HG03521 (cell line): ENCODE measurements at regions not wholly inside any gene's neighbourhood (a gene's known extent, or its start where the extent isn't known, plus 50 kb on each side); places are given as distances from the start of the nearest gene placed in this dataset.
A peak's percentile ranks its signal among the peaks of the same experiment; 100 is the strongest.

Experiments
- ATAC-seq: cut with Tn5 transposase; IDR thresholded peaks from one replicate; pipeline ENCODE4 v1.9.1; 2021; ENCODE audit warnings: mild to moderate bottlenecking, moderate library complexity; ENCODE audit not compliant: unreplicated experiment

DNA sequence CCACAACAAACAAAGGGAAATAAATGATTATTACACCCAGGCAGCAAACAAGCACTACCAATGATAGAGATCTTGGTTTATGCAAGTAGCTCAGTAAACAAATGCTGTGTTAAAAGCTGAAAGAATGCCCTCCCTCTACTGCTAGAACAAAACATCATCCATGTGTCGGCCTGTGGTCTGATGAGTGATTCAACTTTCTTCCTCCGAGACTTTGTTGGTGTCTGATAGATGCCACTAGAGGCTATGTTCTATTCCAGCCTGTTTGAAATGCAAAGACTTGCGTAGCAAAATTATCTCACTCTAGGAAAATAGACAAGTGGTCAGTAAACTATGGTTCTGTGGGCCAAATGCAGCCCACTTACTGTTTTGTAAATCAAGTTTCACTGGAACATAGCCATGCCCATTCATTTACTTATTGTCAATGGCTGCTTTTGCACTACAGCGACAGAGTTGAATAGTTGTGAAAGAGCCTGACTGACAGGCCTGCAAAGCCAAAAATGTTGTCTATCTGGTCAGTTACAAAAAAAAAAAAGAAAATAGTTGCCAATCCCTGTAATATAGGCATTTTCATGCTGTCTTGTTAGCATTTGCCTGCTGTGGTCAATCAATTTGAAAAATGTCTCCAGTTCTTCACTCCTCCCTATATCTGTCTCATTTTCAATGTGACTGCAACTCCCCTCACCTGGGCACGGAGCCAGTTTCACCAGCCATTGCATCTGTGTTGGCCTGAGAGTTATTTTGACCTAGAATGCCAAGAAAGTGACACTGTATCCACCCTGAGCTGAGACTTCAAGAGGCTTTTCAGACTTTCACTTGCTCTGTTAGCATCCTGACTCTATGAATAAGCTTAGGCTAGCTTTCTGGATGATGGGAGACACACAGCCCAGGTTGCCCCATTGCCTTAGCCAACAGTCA lies 544.6 kb upstream of the BTBD3 start:
- no peak for ATAC-seq

DNA sequence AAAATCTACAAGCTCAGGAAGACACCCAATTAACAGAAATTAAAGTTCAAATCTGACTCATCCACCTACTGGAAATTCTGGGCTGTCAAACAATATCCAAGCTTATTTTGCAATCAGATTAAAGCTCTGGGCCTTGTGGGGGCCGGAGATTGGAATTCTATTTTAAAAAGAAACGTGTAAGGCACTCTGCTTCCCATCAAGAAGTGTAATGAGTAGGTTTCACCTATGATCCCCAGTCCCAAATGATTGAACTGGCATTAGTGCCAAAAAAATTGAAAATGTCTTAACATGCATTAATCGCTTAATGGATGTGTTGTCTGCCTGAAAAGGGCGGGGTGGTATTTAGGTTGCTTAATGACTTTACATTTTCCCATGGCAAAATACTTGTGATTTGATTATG lies 542.4 kb upstream of the BTBD3 start:
- ATAC-seq: no peak

DNA sequence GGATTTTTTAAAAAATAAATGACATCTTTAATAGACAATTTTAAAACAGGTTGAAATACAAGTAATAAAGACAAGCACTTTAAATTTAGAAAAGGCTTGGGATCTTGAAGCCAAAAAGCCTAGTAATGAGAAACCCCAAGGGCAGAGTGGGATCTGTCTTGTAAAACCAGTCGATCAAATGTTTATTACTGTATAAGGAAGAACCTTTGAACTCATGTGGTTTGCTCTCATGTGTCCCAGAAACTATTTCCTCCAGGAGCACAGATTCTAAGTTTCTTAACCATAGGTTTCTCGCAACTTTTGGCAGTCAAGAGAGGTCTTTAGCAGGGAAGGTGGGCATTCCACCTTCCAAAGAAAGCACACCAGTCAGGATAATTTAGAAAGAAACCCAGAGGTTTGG lies 541.7 kb upstream of the BTBD3 start:
- no peak for ATAC-seq

DNA sequence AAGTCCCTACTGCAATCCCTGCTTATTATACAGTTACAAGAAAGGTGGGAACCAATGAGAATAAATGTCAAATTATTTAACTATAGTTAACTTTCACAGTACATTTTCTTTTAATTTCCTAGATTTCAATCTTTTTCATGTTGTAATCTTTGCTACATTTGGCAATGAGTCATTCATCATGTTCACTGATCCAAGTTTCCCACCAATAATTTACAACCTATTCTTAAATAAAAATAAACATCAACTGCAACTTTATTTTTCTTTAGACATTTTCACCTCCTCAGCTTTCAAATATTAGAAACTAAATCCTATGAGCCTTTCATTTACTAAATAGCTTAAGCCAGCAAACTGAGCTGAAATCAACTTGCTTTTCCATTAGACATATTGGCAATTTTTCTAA lies 541.3 kb upstream of the BTBD3 start:
- no peak for ATAC-seq

DNA sequence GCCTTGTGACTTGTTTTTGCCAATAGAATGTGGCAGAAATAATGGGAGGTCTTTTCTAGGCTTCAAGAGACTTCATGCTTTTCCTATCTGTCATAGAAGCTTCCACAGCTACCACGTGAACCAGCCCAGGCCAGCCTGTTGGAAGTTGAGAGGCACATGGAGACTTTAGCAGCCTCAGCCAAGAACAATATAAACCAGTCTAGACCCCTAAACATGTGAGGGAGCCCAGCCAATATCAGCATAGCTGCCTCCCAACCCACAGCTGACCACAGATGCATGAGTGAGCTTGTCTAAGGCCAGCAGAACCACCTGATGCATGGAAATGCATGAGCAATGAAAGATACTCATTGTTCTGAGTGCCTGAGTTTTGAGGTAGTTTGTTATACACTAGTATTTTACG lies 540.7 kb upstream of the BTBD3 start:
- no peak for ATAC-seq

DNA sequence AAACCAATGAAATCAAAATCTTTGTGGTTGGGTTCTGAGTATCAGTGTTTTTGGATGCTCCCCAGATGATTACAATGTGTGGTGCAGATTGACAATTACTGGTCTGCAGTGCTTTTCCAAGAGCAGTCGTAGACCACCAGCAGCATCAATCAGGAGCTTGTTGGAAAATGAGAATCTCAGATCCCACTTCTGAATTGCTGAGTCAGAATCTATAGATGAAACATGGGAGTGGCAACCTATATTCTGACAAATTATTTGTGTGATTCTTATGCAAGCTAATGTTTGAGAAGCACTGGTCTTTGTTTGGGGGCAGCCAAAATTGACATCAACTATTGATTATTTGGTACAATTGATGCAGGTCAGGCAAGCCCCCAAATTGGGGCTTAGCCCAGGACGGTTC lies 539.9 kb upstream of the BTBD3 start:
- ATAC-seq: no peak

DNA sequence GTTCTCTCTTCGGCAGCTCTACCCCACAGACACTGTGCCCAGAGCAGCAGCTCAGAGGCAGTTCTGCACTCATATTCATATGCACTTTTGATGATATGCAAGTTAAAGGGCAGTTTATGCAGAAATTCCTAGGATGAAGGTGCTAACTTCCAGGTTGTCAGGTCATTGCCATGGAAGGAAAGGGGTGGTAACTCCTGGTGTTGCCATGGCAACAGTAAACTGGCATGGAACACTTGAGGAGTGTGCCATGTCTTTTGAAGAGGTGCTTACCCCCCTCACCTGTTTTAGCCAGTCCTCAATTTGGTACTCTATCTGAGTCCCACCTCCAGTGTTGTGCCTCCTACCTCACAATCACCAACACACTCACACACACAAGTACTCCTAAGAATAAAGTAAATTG lies 539.4 kb upstream of the BTBD3 start:
- ATAC-seq: no peak

DNA sequence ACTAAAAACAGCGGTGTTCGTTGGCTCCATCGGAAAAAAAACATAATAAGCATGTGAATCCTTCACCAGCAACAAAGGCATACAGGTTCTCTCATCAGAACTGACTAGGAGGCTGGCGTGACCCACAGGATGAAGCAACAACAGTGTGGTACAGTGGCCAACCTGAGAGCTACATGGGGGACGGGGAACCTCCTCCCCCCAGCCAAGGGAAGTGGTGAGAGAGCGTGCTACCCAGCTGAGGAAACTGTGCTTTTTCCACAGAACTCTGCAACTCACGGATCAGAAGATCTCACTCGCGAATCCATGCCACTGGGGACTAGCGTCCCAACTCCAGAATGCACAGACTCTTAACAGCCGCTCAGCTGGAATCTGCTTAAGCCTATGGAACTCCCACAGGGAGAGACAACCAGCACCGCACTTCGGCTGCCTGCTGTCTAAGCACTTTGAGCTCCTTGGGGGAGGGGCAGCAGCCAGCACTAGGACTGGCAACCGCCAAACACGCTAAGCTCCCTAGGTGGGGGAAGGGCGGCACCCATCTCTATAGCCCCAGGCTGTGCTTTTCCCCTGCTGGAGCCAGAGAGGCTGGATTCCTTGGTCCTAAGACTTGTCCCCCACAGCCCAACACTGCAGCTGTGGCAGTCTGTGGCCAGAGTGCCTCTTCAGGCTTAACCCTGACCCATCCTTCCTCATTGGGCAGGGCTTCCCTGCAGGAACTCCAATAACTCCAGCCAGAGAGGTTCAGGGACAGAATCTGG lies 538.3 kb upstream of the BTBD3 start:
- ATAC-seq: no peak

DNA sequence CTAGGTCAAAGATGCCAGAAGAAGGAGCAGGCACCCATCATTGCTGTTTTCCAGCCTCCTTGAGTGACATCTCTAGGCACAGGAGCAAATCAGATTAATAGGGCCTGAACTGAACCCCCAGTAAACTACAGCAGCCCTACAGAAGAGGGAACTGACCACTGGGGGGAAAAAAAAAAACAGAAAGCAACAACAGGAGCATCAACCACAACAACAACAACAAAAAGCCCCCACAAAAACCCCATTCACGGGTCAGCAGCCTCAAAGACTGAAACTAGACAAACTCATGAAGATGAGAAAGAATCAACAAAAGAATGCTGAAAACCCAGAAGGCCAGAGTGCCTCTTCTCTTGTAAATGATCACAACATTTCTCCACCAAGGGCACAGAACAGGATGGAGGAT lies 537.4 kb upstream of the BTBD3 start:
- peak; percentile 47 for ATAC-seq

DNA sequence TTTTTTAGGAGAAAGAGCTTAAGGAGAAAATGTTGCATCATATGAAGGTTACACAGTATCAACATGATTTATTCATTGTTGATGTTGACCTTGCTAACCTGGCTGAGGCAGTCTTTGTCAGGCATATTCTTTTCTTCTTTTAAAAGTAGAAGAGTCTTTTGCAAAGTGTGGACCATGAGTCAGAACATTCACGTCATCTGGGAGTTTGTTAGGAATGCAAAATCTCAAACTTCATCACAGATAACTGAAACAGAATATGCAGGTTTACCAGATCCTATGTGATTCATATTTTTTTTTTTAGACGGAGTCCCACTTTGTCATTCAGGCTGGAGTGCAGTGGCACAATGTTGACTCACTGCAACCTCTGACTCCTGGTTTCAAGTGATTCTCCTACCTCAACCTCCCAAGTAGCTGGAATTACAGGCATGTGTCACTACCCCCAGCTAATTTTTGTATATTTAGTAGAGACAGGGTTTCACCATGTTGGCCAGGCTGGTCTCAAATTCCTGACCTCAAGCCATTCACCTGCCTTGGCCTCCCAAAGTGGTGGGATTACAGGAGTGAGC lies 530.4 kb upstream of the BTBD3 start:
- ATAC-seq: no peak

DNA sequence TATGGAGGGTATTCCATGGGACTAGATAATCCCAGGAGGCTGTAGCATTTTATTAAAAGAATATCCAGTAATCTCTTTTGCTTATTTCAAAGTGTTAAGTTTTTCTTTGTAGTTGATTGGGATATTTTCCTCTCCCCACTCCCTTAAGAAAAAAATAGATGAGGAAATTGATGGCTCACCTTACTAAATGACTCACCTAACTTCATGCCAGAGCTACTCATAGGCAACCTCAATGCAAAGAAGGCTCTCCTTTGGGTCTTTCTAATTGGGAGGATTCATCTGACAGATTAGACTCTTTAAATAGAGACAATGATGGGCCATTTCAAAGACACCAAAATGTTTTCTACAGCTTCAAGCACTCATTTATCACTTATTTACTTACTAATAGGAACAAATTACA lies 528.5 kb upstream of the BTBD3 start:
- no peak for ATAC-seq

DNA sequence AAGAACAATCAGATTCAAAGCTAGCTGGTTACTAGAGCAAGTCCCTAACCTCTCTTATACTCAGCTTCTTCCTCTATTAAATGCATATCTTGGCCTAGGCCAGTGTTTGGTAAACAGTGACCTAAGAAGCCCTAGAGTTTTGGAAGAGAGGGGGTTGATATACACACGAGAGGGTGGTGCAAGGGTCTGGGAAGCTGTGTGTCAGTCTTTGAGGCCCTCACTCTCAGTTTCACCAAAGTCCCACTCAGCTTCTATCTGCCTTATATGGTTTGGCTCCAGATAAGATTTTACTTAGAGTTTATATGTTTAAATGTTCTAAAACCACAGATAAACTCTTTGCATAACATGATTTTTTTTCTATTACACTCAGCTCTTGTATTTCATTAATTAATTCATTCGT lies 526.1 kb upstream of the BTBD3 start:
- ATAC-seq: no peak

DNA sequence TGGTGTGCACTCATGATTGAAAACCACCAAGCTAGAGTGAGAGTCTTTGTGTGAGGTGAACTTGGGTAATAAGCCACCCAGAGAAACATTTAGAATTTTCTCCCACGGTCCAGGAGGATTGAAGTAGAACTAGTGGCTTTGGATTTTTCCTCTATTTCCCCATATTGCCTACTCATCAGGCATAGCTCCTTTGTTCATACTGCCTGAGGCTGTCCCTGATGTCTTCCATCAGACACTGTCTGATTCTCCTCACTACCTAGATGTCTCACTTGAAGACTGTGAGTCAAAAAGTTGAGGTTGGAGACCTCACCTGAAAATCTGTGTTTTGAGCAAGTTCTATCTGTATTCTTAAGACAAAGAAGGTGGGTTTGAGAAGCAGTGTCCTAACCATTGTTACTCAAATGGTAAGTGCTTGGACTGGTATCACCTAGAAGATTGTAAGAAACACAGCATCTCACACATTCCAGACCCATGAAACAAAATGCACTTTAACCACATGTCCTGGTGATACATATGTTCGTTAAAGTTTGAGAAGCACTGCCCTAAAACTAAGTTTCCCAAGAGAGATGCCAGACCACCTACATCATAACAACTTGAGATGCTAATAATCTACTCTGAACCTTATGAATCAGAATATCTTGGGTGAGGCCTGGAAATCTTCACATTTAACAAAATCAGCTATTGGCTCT lies 523.4 kb upstream of the BTBD3 start:
- ATAC-seq: no peak

DNA sequence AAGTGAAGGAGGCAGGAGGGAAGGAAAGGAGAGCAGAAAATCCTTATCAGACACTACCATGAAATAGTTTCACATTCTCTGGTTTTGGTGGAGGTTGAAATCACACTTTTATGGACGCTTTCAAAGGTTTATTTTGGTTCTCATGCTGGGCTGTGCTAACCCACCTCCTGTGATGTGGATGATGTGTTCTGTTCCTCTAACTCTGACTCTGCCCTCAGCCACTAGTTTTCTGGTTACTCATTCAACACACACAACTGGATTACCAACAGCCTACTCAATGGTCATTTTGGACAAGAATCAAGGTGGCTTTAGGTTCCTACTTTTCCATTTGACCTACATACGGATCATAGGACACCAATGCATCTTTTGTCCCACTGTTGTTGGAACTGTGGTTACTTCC lies 522.1 kb upstream of the BTBD3 start:
- ATAC-seq: no peak

DNA sequence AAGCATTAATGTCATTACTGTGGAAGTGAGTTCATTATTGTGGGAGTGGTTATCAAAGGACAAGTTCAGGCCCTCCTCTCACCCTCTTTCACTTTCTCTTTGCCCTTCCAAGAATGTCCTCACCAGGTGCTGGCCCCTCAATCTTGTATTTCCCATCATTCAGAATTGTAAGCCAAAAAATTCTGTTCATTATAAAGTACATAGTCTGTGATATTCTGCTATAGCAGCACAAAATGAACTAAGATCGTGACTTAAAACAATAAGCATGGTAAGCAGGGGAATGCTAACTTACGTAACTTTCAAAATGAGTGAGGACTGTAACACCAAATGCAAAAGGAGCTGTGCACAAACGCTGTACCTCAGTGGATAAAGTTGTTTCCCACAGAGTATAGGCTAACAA lies 515.7 kb upstream of the BTBD3 start:
- ATAC-seq: no peak

DNA sequence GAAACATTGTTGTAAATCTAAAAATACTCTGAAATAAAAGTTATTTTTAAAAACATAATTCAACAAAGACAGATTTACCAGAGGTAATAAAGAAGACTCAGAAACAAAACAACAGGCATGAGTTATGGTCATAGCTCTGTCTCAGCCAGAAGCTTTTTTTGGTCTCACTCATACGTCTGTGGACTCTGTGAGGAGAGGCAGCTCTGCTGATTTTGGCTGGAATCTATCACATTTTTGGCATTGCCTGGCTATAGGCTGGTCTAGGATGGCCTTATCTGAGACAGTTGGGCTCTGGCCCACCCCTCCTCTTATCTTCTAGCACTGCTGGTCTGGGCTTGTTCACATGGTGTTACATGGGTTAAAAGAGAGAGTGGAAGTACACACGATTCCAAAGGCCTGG lies 514.0 kb upstream of the BTBD3 start:
- no peak for ATAC-seq

DNA sequence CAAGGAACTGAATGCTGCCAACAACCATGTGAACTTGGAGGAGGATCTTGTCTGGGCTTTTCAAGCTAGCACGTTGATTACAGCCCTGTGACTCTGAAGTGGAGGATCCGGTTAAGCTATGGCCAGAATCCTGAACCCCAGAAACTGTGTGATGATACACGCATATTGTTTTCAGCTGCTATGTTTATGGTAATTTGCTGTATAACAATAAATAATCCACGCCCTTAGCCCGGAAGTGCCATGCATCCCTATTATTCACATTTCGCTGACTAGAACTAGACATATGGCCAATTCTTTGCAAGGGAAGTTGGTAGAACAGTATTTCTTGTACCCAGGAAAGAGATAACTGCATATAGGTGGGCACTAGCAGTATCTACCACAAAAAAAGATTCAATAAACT lies 510.8 kb upstream of the BTBD3 start:
- no peak for ATAC-seq

DNA sequence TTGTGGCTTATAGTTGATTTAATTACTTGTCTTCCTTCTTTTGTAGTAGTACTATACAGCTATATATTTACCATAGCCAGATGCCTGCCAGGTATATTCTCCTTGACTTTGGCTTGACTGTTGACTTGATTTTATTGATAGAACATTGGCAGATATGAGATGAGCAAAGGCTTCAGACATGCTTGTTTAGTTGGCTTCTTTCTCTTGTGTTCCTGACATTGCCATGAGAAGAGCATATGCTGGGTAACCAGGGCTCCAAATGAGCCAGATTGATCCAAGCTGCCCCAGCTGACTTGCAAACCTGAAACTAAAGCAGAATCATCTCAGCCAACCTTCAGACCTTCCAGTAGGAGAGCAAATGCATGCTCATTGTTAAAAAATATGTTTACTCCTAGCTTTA lies 508.1 kb upstream of the BTBD3 start:
- no peak for ATAC-seq

DNA sequence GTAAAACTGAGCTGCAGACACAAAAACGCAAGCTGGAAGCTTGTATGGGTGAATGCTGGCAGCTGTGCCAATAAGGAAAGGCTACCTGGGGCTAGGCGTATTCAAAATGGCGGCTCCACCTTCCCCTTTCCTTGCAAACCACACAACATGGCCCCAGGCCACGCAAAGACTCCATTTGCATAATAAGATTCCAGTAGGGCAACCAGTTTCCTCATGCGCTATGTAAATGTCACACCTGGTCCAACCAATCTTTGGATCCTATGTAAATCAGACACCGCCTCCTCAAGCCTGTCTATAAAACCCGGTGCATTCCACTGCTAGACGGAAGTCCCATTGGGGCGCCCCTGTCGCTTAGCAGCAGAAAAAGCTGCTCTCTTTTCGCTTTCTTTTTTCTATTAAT lies 505.9 kb upstream of the BTBD3 start:
- ATAC-seq: no peak

DNA sequence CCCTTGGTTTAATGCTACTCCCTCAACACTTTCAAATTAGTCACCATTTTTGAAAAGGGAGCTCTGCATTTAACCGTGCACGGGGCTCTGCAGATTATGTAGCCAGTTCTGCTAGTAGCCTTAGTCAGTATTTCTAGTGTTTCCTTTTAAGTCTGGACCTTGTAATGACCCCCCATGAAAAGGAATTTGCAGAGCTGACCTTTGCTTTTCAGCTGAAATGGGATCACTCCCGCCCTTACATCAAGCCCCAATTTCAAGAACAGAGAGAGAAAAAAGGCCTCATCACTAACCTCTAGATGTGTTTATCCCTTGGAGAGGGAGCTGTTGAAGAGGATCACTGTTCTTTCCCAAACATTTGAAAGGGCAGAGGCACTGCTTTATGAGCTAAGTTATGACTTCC lies 490.7 kb upstream of the BTBD3 start:
- no peak for ATAC-seq

DNA sequence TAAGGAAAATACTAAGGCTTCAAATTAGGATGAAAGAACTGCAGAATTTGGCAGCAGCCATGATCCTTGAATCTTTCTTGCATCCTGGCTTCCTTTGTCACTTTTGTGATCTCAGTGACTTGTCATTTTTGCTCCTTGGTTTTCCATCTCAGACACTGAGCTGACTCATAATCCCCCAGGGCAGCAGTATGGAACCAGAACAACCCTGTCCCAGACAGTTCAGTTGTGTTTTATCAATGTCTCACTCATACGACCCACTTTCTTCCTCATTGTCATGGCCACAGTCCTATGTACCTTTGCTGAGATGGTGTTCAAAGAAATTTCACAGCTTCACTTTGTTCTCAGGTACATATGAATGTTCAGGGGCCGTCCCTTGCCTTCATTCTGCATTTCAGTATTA lies 488.5 kb upstream of the BTBD3 start:
- no peak for ATAC-seq
